HepG2 (cell line): ENCODE measurements at regions not wholly inside any gene's neighbourhood (a gene's known extent, or its start where the extent isn't known, plus 50 kb on each side); places are given as distances from the start of the nearest gene placed in this dataset.

ENCODE experiments used
- GPN1 ChIP-seq: sonication (generic); formaldehyde crosslinking; IDR thresholded peaks from 2 replicates; pipeline ENCODE4 v1.5.1; 2020; ENCODE audit warnings: missing genetic modification reagents, borderline replicate concordance
- JARID2 ChIP-seq: sonication (generic); formaldehyde crosslinking; IDR thresholded peaks from 2 replicates; pipeline ENCODE4 v1.8.1; 2023; ENCODE audit warnings: missing genetic modification reagents, inconsistent platforms; ENCODE audit not compliant: insufficient replicate concordance
- SIN3B ChIP-seq: fragments of 150-350 bp; IDR thresholded peaks from 2 replicates; pipeline ENCODE4 v1.6.1; 2014; ENCODE audit warnings: low read length
- ZBTB10 ChIP-seq: sonication (generic); formaldehyde crosslinking; IDR thresholded peaks from 2 replicates; pipeline ENCODE4 v1.4.0; 2020; ENCODE audit warnings: missing genetic modification reagents, borderline replicate concordance
- ZFP36 ChIP-seq: fragments of 150-350 bp; IDR thresholded peaks from 2 replicates; pipeline ENCODE4 v1.6.1; 2018; ENCODE audit warnings: borderline replicate concordance, low read length, low read depth; ENCODE audit not compliant: partially characterized antibody
- ZKSCAN5 ChIP-seq: sonication (generic); formaldehyde crosslinking; IDR thresholded peaks from 2 replicates; pipeline ENCODE4 v1.5.1; 2020; ENCODE audit warnings: mild to moderate bottlenecking, missing genetic modification reagents
- ZNF143 ChIP-seq: sonication (generic); formaldehyde crosslinking; IDR thresholded peaks from 2 replicates; pipeline ENCODE4 v1.4.0; 2020; ENCODE audit warnings: missing genetic modification reagents
- ZNF318 ChIP-seq: sonication (generic); formaldehyde crosslinking; IDR thresholded peaks from 2 replicates; pipeline ENCODE4 v1.4.0; 2020; ENCODE audit warnings: mild to moderate bottlenecking, missing genetic modification reagents
- TF ChIP-seq, protein P1 (sequence below): sonication (generic); formaldehyde crosslinking; IDR thresholded peaks from 2 replicates; pipeline ENCODE4 v1.5.0; 2020; ENCODE audit warnings: mild to moderate bottlenecking, missing genetic modification reagents
- TF ChIP-seq, protein P2 (sequence below): sonication (generic); formaldehyde crosslinking; IDR thresholded peaks from 2 replicates; pipeline ENCODE4 v1.4.0; 2020; ENCODE audit warnings: mild to moderate bottlenecking, low read depth, missing genetic modification reagents

GRCh38 chr15:67945951-67946700 is 106.3 kb upstream of the RNU6-1 start (continued):
- TF ChIP-seq ZBTB10 (CRISPR knock-in tag) (peak; percentile 66), ZNF318 (CRISPR knock-in tag) (no peak), JARID2 (CRISPR knock-in tag) (no peak), GPN1 (CRISPR knock-in tag) (no peak), ZKSCAN5 (CRISPR knock-in tag) (no peak), ZFP36 (no peak), ZNF143 (CRISPR knock-in tag) (no peak), SIN3B (no peak)
- TF ChIP-seq, protein P1, sequence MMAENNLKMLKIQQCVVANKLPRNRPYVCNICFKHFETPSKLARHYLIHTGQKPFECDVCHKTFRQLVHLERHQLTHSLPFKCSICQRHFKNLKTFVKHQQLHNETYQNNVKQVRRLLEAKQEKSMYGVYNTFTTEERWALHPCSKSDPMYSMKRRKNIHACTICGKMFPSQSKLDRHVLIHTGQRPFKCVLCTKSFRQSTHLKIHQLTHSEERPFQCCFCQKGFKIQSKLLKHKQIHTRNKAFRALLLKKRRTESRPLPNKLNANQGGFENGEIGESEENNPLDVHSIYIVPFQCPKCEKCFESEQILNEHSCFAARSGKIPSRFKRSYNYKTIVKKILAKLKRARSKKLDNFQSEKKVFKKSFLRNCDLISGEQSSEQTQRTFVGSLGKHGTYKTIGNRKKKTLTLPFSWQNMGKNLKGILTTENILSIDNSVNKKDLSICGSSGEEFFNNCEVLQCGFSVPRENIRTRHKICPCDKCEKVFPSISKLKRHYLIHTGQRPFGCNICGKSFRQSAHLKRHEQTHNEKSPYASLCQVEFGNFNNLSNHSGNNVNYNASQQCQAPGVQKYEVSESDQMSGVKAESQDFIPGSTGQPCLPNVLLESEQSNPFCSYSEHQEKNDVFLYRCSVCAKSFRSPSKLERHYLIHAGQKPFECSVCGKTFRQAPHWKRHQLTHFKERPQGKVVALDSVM (CRISPR knock-in tag): peak; percentile 9; the same call in 1 of the 2 replicates
- TF ChIP-seq, protein P2, sequence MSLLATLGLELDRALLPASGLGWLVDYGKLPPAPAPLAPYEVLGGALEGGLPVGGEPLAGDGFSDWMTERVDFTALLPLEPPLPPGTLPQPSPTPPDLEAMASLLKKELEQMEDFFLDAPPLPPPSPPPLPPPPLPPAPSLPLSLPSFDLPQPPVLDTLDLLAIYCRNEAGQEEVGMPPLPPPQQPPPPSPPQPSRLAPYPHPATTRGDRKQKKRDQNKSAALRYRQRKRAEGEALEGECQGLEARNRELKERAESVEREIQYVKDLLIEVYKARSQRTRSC (CRISPR knock-in tag): no peak
